IPS-18a (cell line): ENCODE measurements at regions not wholly inside any gene's neighbourhood (a gene's known extent, or its start where the extent isn't known, plus 50 kb on each side); places are given as distances from the start of the nearest gene placed in this dataset.

Source experiments
- H3K27ac ChIP-seq: one replicate; pipeline ENCODE4 v1.5.1; 2013; ENCODE audit warnings: low read length
- H3K27me3 ChIP-seq: one replicate; pipeline ENCODE4 v1.6.1; 2013; ENCODE audit warnings: mild to moderate bottlenecking, low read length; ENCODE audit not compliant: control insufficient read depth, insufficient read depth
- H3K36me3 ChIP-seq: one replicate; pipeline ENCODE4 v1.6.1; 2013; ENCODE audit warnings: low read depth, low read length; ENCODE audit not compliant: control insufficient read depth
- H3K4me1 ChIP-seq: one replicate; pipeline ENCODE4 v1.6.1; 2013; ENCODE audit warnings: low read depth, low read length; ENCODE audit not compliant: control insufficient read depth
- H3K4me3 ChIP-seq: one replicate; pipeline ENCODE4 v1.5.1; 2013; ENCODE audit warnings: low read length
- H3K9ac ChIP-seq: one replicate; pipeline ENCODE4 v1.6.1; 2013; ENCODE audit warnings: mild to moderate bottlenecking, low read length, moderate library complexity
- H3K9me3 ChIP-seq: one replicate; pipeline ENCODE4 v1.6.1; 2013; ENCODE audit warnings: low read depth, low read length; ENCODE audit not compliant: control insufficient read depth

GRCh38 chr9:1300941-1301340, 250.8 kb downstream of the DMRT2 start:
- H3K4me1 ChIP-seq, result no peaks in the 10 kb centered on the region
- no peaks in the 10 kb centered on the region for H3K36me3 ChIP-seq
- no peak overlapping the region for H3K27ac ChIP-seq
- H3K9me3 ChIP-seq, result no peaks in the 10 kb centered on the region
- H3K4me3 ChIP-seq, result no peak overlapping the region
- H3K27me3 ChIP-seq, result no peaks in the 10 kb centered on the region
- H3K9ac ChIP-seq, result no peak overlapping the region

- Histone ChIP-seq H3K9ac (no peak overlapping the region), H3K27ac (no peak overlapping the region)
Measured at GRCh38 chr9:1303932-1304331, 253.8 kb downstream of the DMRT2 start.

GRCh38 chr9:1311462-1312042, 261.4 kb downstream of the DMRT2 start:
- Histone ChIP-seq H3K4me1 (no peaks in the 10 kb centered on the region), H3K4me3 (no peak overlapping the region), H3K9ac (no peak overlapping the region), H3K27ac (no peak overlapping the region), H3K9me3 (no peaks in the 10 kb centered on the region), H3K36me3 (no peaks in the 10 kb centered on the region), H3K27me3 (no peaks in the 10 kb centered on the region)

More at GRCh38 chr9:1303932-1304331, 253.8 kb downstream of the DMRT2 start:
- H3K4me1 ChIP-seq, result no peaks in the 10 kb centered on the region
- no peaks in the 10 kb centered on the region for H3K36me3 ChIP-seq
- no peaks in the 10 kb centered on the region for H3K27me3 ChIP-seq
- no peaks in the 10 kb centered on the region for H3K9me3 ChIP-seq
- no peak overlapping the region for H3K4me3 ChIP-seq

- H3K27me3 ChIP-seq, result no peaks in the 10 kb centered on the region
- no peaks in the 10 kb centered on the region for H3K36me3 ChIP-seq
- H3K4me1 ChIP-seq, result no peaks in the 10 kb centered on the region
- no peak overlapping the region for H3K4me3 ChIP-seq
- no peak overlapping the region for H3K27ac ChIP-seq
- no peaks in the 10 kb centered on the region for H3K9me3 ChIP-seq
- H3K9ac ChIP-seq, result no peak overlapping the region
Measured at GRCh38 chr9:1319436-1319835, 269.3 kb downstream of the DMRT2 start.

- Histone ChIP-seq H3K4me3 (no peak overlapping the region), H3K27ac (no peak overlapping the region)
Measured at GRCh38 chr9:1320051-1320557, 269.9 kb downstream of the DMRT2 start.

GRCh38 chr9:1320607-1321195, 270.5 kb downstream of the DMRT2 start:
- no peak overlapping the region for H3K9ac ChIP-seq
- H3K27ac ChIP-seq, result no peak overlapping the region
- H3K36me3 ChIP-seq, result no peaks in the 10 kb centered on the region
- H3K27me3 ChIP-seq, result no peaks in the 10 kb centered on the region
- H3K9me3 ChIP-seq, result no peaks in the 10 kb centered on the region
- H3K4me1 ChIP-seq, result no peaks in the 10 kb centered on the region
- no peak overlapping the region for H3K4me3 ChIP-seq

More at GRCh38 chr9:1320051-1320557, 269.9 kb downstream of the DMRT2 start:
- no peak overlapping the region for H3K9ac ChIP-seq
- H3K9me3 ChIP-seq, result no peaks in the 10 kb centered on the region
- H3K36me3 ChIP-seq, result no peaks in the 10 kb centered on the region
- H3K4me1 ChIP-seq, result no peaks in the 10 kb centered on the region
- no peaks in the 10 kb centered on the region for H3K27me3 ChIP-seq

GRCh38 chr9:1327467-1327866, 277.3 kb downstream of the DMRT2 start:
- Histone ChIP-seq H3K4me1 (no peaks in the 10 kb centered on the region), H3K9ac (no peak overlapping the region), H3K27ac (no peak overlapping the region), H3K9me3 (no peaks in the 10 kb centered on the region), H3K36me3 (no peaks in the 10 kb centered on the region), H3K27me3 (no peaks in the 10 kb centered on the region), H3K4me3 (no peak overlapping the region)

- no peak overlapping the region for H3K27ac ChIP-seq
- no peaks in the 10 kb centered on the region for H3K4me1 ChIP-seq
- no peak overlapping the region for H3K9ac ChIP-seq
- H3K27me3 ChIP-seq, result no peaks in the 10 kb centered on the region
- H3K9me3 ChIP-seq, result no peaks in the 10 kb centered on the region
- H3K4me3 ChIP-seq, result no peak overlapping the region
- H3K36me3 ChIP-seq, result no peaks in the 10 kb centered on the region
Measured at GRCh38 chr9:1328341-1328740, 278.2 kb downstream of the DMRT2 start.

- Histone ChIP-seq H3K4me1 (no peaks in the 10 kb centered on the region), H3K36me3 (no peaks in the 10 kb centered on the region), H3K27me3 (no peaks in the 10 kb centered on the region), H3K9ac (no peak overlapping the region), H3K4me3 (no peak overlapping the region), H3K27ac (no peak overlapping the region), H3K9me3 (no peaks in the 10 kb centered on the region)
Measured at GRCh38 chr9:1331546-1332038, 281.4 kb downstream of the DMRT2 start.

- Histone ChIP-seq H3K4me1 (no peaks in the 10 kb centered on the region), H3K9ac (no peak overlapping the region), H3K9me3 (no peaks in the 10 kb centered on the region), H3K27me3 (no peaks in the 10 kb centered on the region), H3K27ac (no peak overlapping the region), H3K4me3 (no peak overlapping the region), H3K36me3 (no peaks in the 10 kb centered on the region)
Measured at GRCh38 chr9:1332156-1332555, 282.0 kb downstream of the DMRT2 start.

GRCh38 chr9:1335174-1335573, 285.0 kb downstream of the DMRT2 start:
- no peaks in the 10 kb centered on the region for H3K9me3 ChIP-seq

GRCh38 chr9:1337169-1337568, 287.0 kb downstream of the DMRT2 start:
- Histone ChIP-seq H3K36me3 (no peaks in the 10 kb centered on the region), H3K4me3 (no peak overlapping the region), H3K27me3 (no peaks in the 10 kb centered on the region), H3K9me3 (no peaks in the 10 kb centered on the region), H3K9ac (no peak overlapping the region), H3K27ac (no peak overlapping the region), H3K4me1 (no peaks in the 10 kb centered on the region)

More at GRCh38 chr9:1335174-1335573, 285.0 kb downstream of the DMRT2 start:
- Histone ChIP-seq H3K27me3 (no peaks in the 10 kb centered on the region), H3K9ac (no peak overlapping the region), H3K4me1 (no peaks in the 10 kb centered on the region), H3K36me3 (no peaks in the 10 kb centered on the region), H3K27ac (no peak overlapping the region), H3K4me3 (no peak overlapping the region)
